Endothelial cell of umbilical vein (primary cell): ENCODE measurements at regions not wholly inside any gene's neighbourhood (a gene's known extent, or its start where the extent isn't known, plus 50 kb on each side); places are given as distances from the start of the nearest gene placed in this dataset. TPM values are rescaled to one million over a fixed set of nuclear protein-coding genes. Genes with fewer than 3 reads are reported as not detected.

Experiments used
- BruUV-seq: library from RNA; stranded (reverse); fragments of 400-500 nt; replicated peaks from 2 replicates; lab custom pipeline; 2021; lab: Mats Ljungman, UMichigan
- CTCF ChIA-PET: fragments of 300-600, 350-600 bp; sonication (Branson Sonifier 250); formaldehyde crosslinking; loops from one replicate; lab custom pipeline; 2021; ENCODE audit warnings: antibody characterized with exemption, inconsistent platforms; lab: Charles Lee
- POLR2A ChIA-PET: fragments of 300-600, 350-600 bp; sonication (Branson Sonifier 250); formaldehyde crosslinking; loops from one replicate; lab custom pipeline; 2021; ENCODE audit warnings: antibody characterized with exemption, inconsistent platforms; lab: Charles Lee
- DNase-seq: peaks from one replicate; pipeline ENCODE4 v3.0.0-alpha.2; 2011; ENCODE audit warnings: low read depth, low spot score
- FAIRE-seq: peaks from 2 replicates; lab custom pipeline; 2011; peaks lifted over from hg19 to GRCh38; lab: Jason Lieb, UNC
- H2AFZ ChIP-seq: 2 replicates; pipeline ENCODE4 v1.6.0; 2012; ENCODE audit warnings: low read depth, low read length, control low read depth, inconsistent platforms
- H3K27ac ChIP-seq: 2 replicates; pipeline ENCODE4 v1.5.1; 2011; ENCODE audit warnings: low read depth, mild to moderate bottlenecking, control low read depth, low read length, moderate library complexity; ENCODE audit not compliant: insufficient read depth
- H3K27me3 ChIP-seq, 2 experiments: 2 replicates each; pipeline versions ENCODE4 v1.6.0 to v1.6.1; 2011; ENCODE audit warnings: low read length in 2 of 2, mixed read lengths in 1 of 2; ENCODE audit not compliant: control insufficient read depth in 2 of 2, insufficient read depth in 2 of 2
- H3K36me3 ChIP-seq, 2 experiments: 2 replicates in 1 of 2; 3 replicates in 1 of 2; pipeline ENCODE4 v1.5.1; 2011; ENCODE audit warnings: low read length in 2 of 2, mild to moderate bottlenecking in 1 of 2, moderate library complexity in 1 of 2; ENCODE audit not compliant: control insufficient read depth in 2 of 2, insufficient read depth in 2 of 2; ENCODE audit errors: extremely low read depth in 1 of 2
- H3K4me1 ChIP-seq: 3 replicates; pipeline ENCODE4 v1.5.1; 2011; ENCODE audit warnings: mild to moderate bottlenecking, low read length; ENCODE audit not compliant: control insufficient read depth, insufficient read depth; ENCODE audit errors: extremely low read depth
- H3K4me2 ChIP-seq: 2 replicates; pipeline ENCODE4 v1.6.1; 2011; ENCODE audit warnings: low read length, control low read depth, mixed read lengths; ENCODE audit not compliant: insufficient read depth
- H3K4me3 ChIP-seq, 3 experiments: fragments of 200-600 bp in 1 of 3; sonication (generic), shearing (Covaris generic) in 1 of 3; replicated peaks in 1 of 3; 2 replicates each; pipeline ENCODE4 v1.5.1; 2011 to 2016; ENCODE audit warnings: control low read depth in 3 of 3, low read length in 3 of 3, mild to moderate bottlenecking in 2 of 3, inconsistent platforms in 1 of 3, low read depth in 1 of 3, moderate library complexity in 1 of 3; ENCODE audit not compliant: insufficient read depth in 1 of 3
- H3K79me2 ChIP-seq: 2 replicates; pipeline ENCODE4 v1.6.0; 2012; ENCODE audit warnings: low read length, inconsistent platforms; ENCODE audit not compliant: control insufficient read depth, insufficient read depth
- H3K9ac ChIP-seq: replicated peaks from 2 replicates; pipeline ENCODE3; 2011; ENCODE audit warnings: low read length, control low read depth; ENCODE audit not compliant: insufficient read depth; ENCODE audit errors: extremely low read depth
- H3K9me1 ChIP-seq: replicated peaks from 3 replicates; pipeline ENCODE4 v1.6.0; 2011; ENCODE audit warnings: mild to moderate bottlenecking, low read length; ENCODE audit not compliant: control insufficient read depth, insufficient read depth; ENCODE audit errors: extremely low read depth
- H3K9me3 ChIP-seq: replicated peaks from 2 replicates; pipeline ENCODE4 v1.5.1; 2012; ENCODE audit warnings: low read length, inconsistent platforms; ENCODE audit not compliant: control insufficient read depth, insufficient read depth
- H4K20me1 ChIP-seq: replicated peaks from 2 replicates; pipeline ENCODE3; 2011; ENCODE audit warnings: mild to moderate bottlenecking, low read length; ENCODE audit not compliant: control insufficient read depth, insufficient read depth; ENCODE audit errors: extremely low read depth
- POLR2A ChIP-seq: IDR thresholded peaks from 2 replicates; pipeline ENCODE4 v1.6.1; 2012; ENCODE audit warnings: low read depth, mild to moderate bottlenecking, control low read depth, low read length
- dilution Hi-C: fragments of 300-500 bp; cut with MboI; formaldehyde crosslinking; loops from one replicate; pipeline ENCODE4 v1.15.0; 2019; ENCODE audit warnings: low sequenced_read_pairs; ENCODE audit not compliant: extremely low pct_ligation_motif_present
- intact Hi-C: fragments of 100-400 bp; cut with micrococcal nuclease; formaldehyde crosslinking; loops from one replicate; pipeline ENCODE4 v1.10.0; 2022
- small RNA-seq: library from RNA; depleted of rRNA; stranded (forward); fragments of <200 nt; gene quantifications from one replicate; pipeline ENCODE3, GENCODE V24; 2012; ENCODE audit warnings: low replicate concordance, low read depth; ENCODE audit not compliant: insufficient read depth, insufficient read length

DNA sequence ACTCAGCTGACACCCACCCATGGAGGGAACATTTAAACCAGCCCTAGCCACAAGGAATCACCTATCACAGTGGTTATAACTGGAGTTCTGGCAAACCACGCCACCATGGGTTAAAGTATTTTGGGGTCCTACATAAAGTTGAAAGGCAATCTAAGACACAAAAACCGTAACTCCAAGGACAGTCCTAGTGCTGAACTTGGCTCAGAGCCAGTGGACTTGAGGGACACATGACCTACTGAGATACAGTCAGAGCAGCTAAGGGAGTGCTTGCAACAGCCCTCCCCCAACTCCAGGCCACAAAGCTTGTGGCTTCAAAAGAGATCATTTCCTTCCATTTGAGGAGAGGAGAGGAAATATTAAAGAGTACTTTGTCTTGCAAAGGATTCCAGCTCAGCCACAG lies 300.5 kb downstream of the FGF13 start:
- Histone ChIP-seq H3K27me3 (no peaks in the 10 kb centered on the region), H3K9ac (no peak overlapping the region), H4K20me1 (no peaks in the 10 kb centered on the region), H2AFZ (no peak overlapping the region), H3K4me2 (no peak overlapping the region), H3K4me1 (no peaks in the 10 kb centered on the region), H3K9me1 (no peaks in the 10 kb centered on the region), H3K79me2 (no peaks in the 10 kb centered on the region), H3K27ac (no peak overlapping the region), H3K4me3 (no peak overlapping the region), H3K9me3 (no peaks in the 10 kb centered on the region), H3K36me3 (no peaks in the 10 kb centered on the region)
- ChIA-PET POLR2A (no interaction called here), CTCF (no interaction called here)
- no peak for FAIRE-seq
- dilution Hi-C loops (no loop called here), intact Hi-C loops (no loop called here)
- TF ChIP-seq POLR2A = no peak
- DNase-seq = no peak
- BruUV-seq = no TSS peak

Small RNA genes in the stretch of these regions (small RNA-seq; reads per million reads assigned to genes)
- gene RN7SKP31 (not detected), gene RNU6-985P (not detected)
